Sigmoid colon (tissue), 6 donors: ENCODE measurements at regions not wholly inside any gene's neighbourhood (a gene's known extent, or its start where the extent isn't known, plus 50 kb on each side); places are given as distances from the start of the nearest gene placed in this dataset.

ENCODE experiments used
- DNase-seq: peaks from one replicate; pipeline ENCODE4 v3.0.0-alpha.2; 2019
- H3K27ac ChIP-seq, 4 donors: fragments of 200-600 bp; sonication (generic); one replicate each; pipeline ENCODE4 v1.5.1; 2016 to 2019; ENCODE audit warnings: mild to moderate bottlenecking in 1 of 4
- H3K27me3 ChIP-seq, 3 donors: fragments of 200-600 bp; sonication (generic); one replicate each; pipeline ENCODE4 v1.5.1; 2019; ENCODE audit warnings: mild to moderate bottlenecking in 1 of 3
- H3K36me3 ChIP-seq, 4 donors: fragments of 200-600 bp; sonication (generic); one replicate each; pipeline ENCODE4 v1.5.1; 2016 to 2019
- H3K4me1 ChIP-seq, 4 donors: fragments of 200-600 bp; sonication (generic); one replicate each; pipeline ENCODE4 v1.5.1; 2017 to 2019
- H3K4me3 ChIP-seq, 4 donors: fragments of 200-600 bp; sonication (generic); one replicate each; pipeline ENCODE4 v1.5.1; 2017 to 2019; ENCODE audit warnings: mild to moderate bottlenecking in 2 of 4, moderate library complexity in 1 of 4
- H3K9me3 ChIP-seq, 4 donors: fragments of 200-600 bp in 3 of 4; sonication (generic) in 3 of 4; one replicate each; pipeline versions ENCODE4 v1.5.1 to v1.6.1; 2013 to 2019
- CTCF ChIP-seq, 4 experiments: fragments of 450-650 bp in 3 of 4; fragments of 200-600 bp in 1 of 4; IDR thresholded peaks; one replicate each; pipeline ENCODE4 v1.5.1; 2016 to 2019; ENCODE audit warnings: antibody characterized with exemption in 4 of 4, mild to moderate bottlenecking in 3 of 4, moderate library complexity in 2 of 4
- EP300 ChIP-seq, 4 donors: sonication (generic); formaldehyde crosslinking; IDR thresholded peaks; one replicate each; pipeline ENCODE4 v1.6.1; 2017; ENCODE audit warnings: antibody characterized with exemption in 4 of 4
- POLR2A ChIP-seq, 2 donors: fragments of 450-650 bp; IDR thresholded peaks; one replicate each; pipeline ENCODE4 v1.6.1; 2016; ENCODE audit warnings: antibody characterized with exemption in 2 of 2, mild to moderate bottlenecking in 2 of 2, moderate library complexity in 2 of 2
- POLR2AphosphoS5 ChIP-seq, 4 donors: sonication (generic); formaldehyde crosslinking; IDR thresholded peaks; one replicate each; pipeline ENCODE4 v1.6.1; 2017; ENCODE audit warnings: antibody characterized with exemption in 4 of 4
- WGBS, 2 donors: extraction: QIAGEN DNeasy Blood & Tissue Kit; methylation state at CpG; one replicate each; pipeline ENCODE4 v1.1.7; 2013; 5-methylcytosine and 5-hydroxymethylcytosine counted together
- intact Hi-C: fragments of 100-400 bp; cut with DNase I; formaldehyde crosslinking; loops from one replicate; pipeline ENCODE4 v1.15.1; 2023
- donor health status: healthy with polysubstance abuse.
- donor health status: healthy.

- Histone ChIP-seq H3K4me3 (no peak overlapping the region), H3K4me1 (no peaks in the 10 kb centered on the region), H3K27ac (no peak overlapping the region), H3K36me3 (no peaks in the 10 kb centered on the region), H3K27me3 (no peaks in the 10 kb centered on the region), H3K9me3 (peaks cover 0 to 2% (median 0%) of the 10 kb centered on the region in 4 donors)
- intact Hi-C loops, result no loop called here
- TF ChIP-seq CTCF (IDR thresholded peaks at IDR 0.05) (no peak), POLR2AphosphoS5 (IDR thresholded peaks at IDR 0.05) (no peak)
- no peak for DNase-seq
Observed at GRCh38 chr6:92150553-92150952, 1268.8 kb downstream of the EPHA7 start.

- Histone ChIP-seq H3K4me1 (no peaks in the 10 kb centered on the region), H3K9me3 (peaks cover 0 to 2% (median 0%) of the 10 kb centered on the region in 4 donors), H3K36me3 (no peaks in the 10 kb centered on the region), H3K4me3 (no peak overlapping the region), H3K27ac (no peak overlapping the region), H3K27me3 (no peaks in the 10 kb centered on the region)
- 71 to 77% methylated on average over 1 of the region's 1 CpG for WGBS, 2 donors
- no peak for DNase-seq
- TF ChIP-seq EP300 (IDR thresholded peaks at IDR 0.05), result no peak
- no peak for TF ChIP-seq POLR2A (IDR thresholded peaks at IDR 0.05)
- TF ChIP-seq POLR2AphosphoS5 (IDR thresholded peaks at IDR 0.05), result no peak
- no peak for TF ChIP-seq CTCF (IDR thresholded peaks at IDR 0.05)
- intact Hi-C loops, result no loop called here
Observed at GRCh38 chr6:92147246-92147645, 1272.1 kb downstream of the EPHA7 start.

- TF ChIP-seq POLR2AphosphoS5 (IDR thresholded peaks at IDR 0.05) (no peak), CTCF (IDR thresholded peaks at IDR 0.05) (no peak), POLR2A (IDR thresholded peaks at IDR 0.05) (no peak), EP300 (IDR thresholded peaks at IDR 0.05) (no peak)
- 10 to 41% methylated on average over 1 of the region's 1 CpG for WGBS, 2 donors
- intact Hi-C loops, result no loop called here
- Histone ChIP-seq H3K4me3 (no peak overlapping the region), H3K27ac (no peak overlapping the region), H3K9me3 (no peaks in the 10 kb centered on the region), H3K4me1 (no peaks in the 10 kb centered on the region), H3K27me3 (no peaks in the 10 kb centered on the region), H3K36me3 (no peaks in the 10 kb centered on the region)
- DNase-seq, result no peak
Observed at GRCh38 chr6:92139601-92140000, 1279.8 kb downstream of the EPHA7 start.

GRCh38 chr6:92132957-92133356 is 1286.4 kb downstream of the EPHA7 start:
- no peak for DNase-seq
- H3K4me1 ChIP-seq, result no peaks in the 10 kb centered on the region
- no peaks in the 10 kb centered on the region for H3K9me3 ChIP-seq
- H3K27me3 ChIP-seq, result no peaks in the 10 kb centered on the region
- H3K4me3 ChIP-seq, result no peak overlapping the region
- H3K27ac ChIP-seq, result no peak overlapping the region
- no peak for TF ChIP-seq EP300 (IDR thresholded peaks at IDR 0.05)
- no peak for TF ChIP-seq POLR2AphosphoS5 (IDR thresholded peaks at IDR 0.05)
- TF ChIP-seq CTCF (IDR thresholded peaks at IDR 0.05), result no peak
- no peak for TF ChIP-seq POLR2A (IDR thresholded peaks at IDR 0.05)
- 35 to 67% methylated on average over 2 of the region's 2 CpGs for WGBS, 2 donors
- no peaks in the 10 kb centered on the region for H3K36me3 ChIP-seq
- intact Hi-C loops, result no loop called here

GRCh38 chr6:92132457-92132856 is 1286.9 kb downstream of the EPHA7 start:
- Histone ChIP-seq H3K4me3 (no peak overlapping the region), H3K27me3 (no peaks in the 10 kb centered on the region), H3K9me3 (no peaks in the 10 kb centered on the region), H3K36me3 (no peaks in the 10 kb centered on the region), H3K27ac (no peak overlapping the region), H3K4me1 (no peaks in the 10 kb centered on the region)
- DNase-seq, result no peak
- intact Hi-C loops, result no loop called here
- 31 to 70% methylated on average over 4 of the region's 4 CpGs for WGBS, 2 donors
- TF ChIP-seq CTCF (IDR thresholded peaks at IDR 0.05) (no peak), EP300 (IDR thresholded peaks at IDR 0.05) (no peak)
